Activated CD4-positive, alpha-beta T cell treated with anti-CD3 and anti-CD28 coated beads for 4 hours (primary cell): ENCODE measurements at regions not wholly inside any gene's neighbourhood (a gene's known extent, or its start where the extent isn't known, plus 50 kb on each side); places are given as distances from the start of the nearest gene placed in this dataset.

ENCODE experiments used
- DNase-seq, 2 donors: peaks; one replicate each; pipeline ENCODE4 v3.0.0-alpha.2; 2020

GRCh38 chr9:80158131-80158530 is 586.4 kb downstream of the TLE4 start:
- no peak for DNase-seq

- no peak for DNase-seq
Observed at GRCh38 chr9:80157561-80157983, 585.8 kb downstream of the TLE4 start.

GRCh38 chr9:80156756-80157472 is 585.1 kb downstream of the TLE4 start:
- no peak for DNase-seq

GRCh38 chr9:80156262-80156661 is 584.5 kb downstream of the TLE4 start:
- DNase-seq: no peak

GRCh38 chr9:80147866-80148265 is 576.1 kb downstream of the TLE4 start:
- no peak for DNase-seq

GRCh38 chr9:80146466-80146865 is 574.7 kb downstream of the TLE4 start:
- DNase-seq: no peak

GRCh38 chr9:80144856-80145255 is 573.1 kb downstream of the TLE4 start:
- DNase-seq: no peak

- no peak for DNase-seq
Observed at GRCh38 chr9:80144406-80144805, 572.6 kb downstream of the TLE4 start.

GRCh38 chr9:80143899-80144298 is 572.1 kb downstream of the TLE4 start:
- DNase-seq: no peak

GRCh38 chr9:80134487-80134886 is 562.7 kb downstream of the TLE4 start:
- DNase-seq: no peak

- no peak for DNase-seq
Observed at GRCh38 chr9:80131627-80132026, 559.9 kb downstream of the TLE4 start.

GRCh38 chr9:80127920-80128319 is 556.2 kb downstream of the TLE4 start:
- DNase-seq: no peak

- DNase-seq: no peak
Observed at GRCh38 chr9:80125731-80126264, 554.0 kb downstream of the TLE4 start.

GRCh38 chr9:80117031-80117430 is 545.3 kb downstream of the TLE4 start:
- no peak for DNase-seq

GRCh38 chr9:80114241-80114640 is 542.5 kb downstream of the TLE4 start:
- DNase-seq: no peak

- no peak for DNase-seq
Observed at GRCh38 chr9:80107931-80108660, 536.3 kb downstream of the TLE4 start.

- no peak for DNase-seq
Observed at GRCh38 chr9:80097476-80097875, 525.7 kb downstream of the TLE4 start.

GRCh38 chr9:80094176-80094771 is 522.5 kb downstream of the TLE4 start:
- DNase-seq: no peak

- DNase-seq: no peak
Observed at GRCh38 chr9:80093695-80094094, 521.9 kb downstream of the TLE4 start.

- no peak for DNase-seq
Observed at GRCh38 chr9:80091526-80091925, 519.8 kb downstream of the TLE4 start.

- no peak for DNase-seq
Observed at GRCh38 chr9:80090317-80090716, 518.6 kb downstream of the TLE4 start.

GRCh38 chr9:80086822-80087345 is 515.1 kb downstream of the TLE4 start:
- no peak for DNase-seq

- DNase-seq: no peak
Observed at GRCh38 chr9:80086386-80086785, 514.6 kb downstream of the TLE4 start.

GRCh38 chr9:80085668-80086067 is 513.9 kb downstream of the TLE4 start:
- no peak for DNase-seq
